ENCODE measurements at regions not wholly inside any gene's neighbourhood (a gene's known extent, or its start where the extent isn't known, plus 50 kb on each side); places are given as distances from the start of the nearest gene placed in this dataset.

DNA sequence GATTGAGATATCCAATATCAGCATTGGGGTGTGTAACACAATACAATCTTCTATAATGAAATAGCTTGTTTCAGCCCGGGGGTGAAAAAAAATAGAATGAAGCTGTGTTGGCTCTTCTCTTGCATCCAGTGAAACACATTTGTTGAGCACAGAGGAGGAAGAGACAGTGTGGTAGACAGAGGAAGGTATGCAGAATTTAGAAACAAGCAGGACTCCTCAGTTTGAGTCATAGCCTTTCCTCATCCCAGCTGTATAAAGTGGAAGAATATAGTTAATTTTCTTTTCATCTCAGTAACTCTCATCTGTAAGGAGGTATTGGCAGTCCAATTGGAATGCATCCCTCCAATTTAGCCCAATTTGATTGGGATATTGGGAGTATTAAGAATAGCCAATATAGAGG is 302.2 kb upstream of the VLDLR start:
- no peak for DNase-seq

DNA sequence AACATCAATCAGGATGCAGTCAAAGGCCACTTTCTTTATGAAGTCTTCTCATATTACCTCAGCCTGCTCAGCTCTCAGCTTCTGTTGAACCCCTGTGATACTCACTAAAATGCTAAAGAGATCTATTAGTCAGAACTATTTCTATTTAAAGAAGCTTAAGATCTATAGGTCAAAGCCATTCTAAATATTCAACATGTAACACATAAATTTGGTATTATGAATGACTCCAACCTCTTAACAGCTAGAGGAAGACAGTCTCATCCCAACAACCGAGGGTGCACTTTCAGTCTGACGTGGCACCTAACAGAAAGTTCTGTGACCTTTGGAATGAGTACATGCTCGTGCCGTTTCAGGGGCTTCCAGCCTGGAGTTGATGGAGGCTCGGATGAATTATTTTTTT is 301.5 kb upstream of the VLDLR start:
- no peak for DNase-seq

GRCh38 chr9:2320632-2321031 is 301.0 kb upstream of the VLDLR start:
- DNase-seq: no peak

DNA sequence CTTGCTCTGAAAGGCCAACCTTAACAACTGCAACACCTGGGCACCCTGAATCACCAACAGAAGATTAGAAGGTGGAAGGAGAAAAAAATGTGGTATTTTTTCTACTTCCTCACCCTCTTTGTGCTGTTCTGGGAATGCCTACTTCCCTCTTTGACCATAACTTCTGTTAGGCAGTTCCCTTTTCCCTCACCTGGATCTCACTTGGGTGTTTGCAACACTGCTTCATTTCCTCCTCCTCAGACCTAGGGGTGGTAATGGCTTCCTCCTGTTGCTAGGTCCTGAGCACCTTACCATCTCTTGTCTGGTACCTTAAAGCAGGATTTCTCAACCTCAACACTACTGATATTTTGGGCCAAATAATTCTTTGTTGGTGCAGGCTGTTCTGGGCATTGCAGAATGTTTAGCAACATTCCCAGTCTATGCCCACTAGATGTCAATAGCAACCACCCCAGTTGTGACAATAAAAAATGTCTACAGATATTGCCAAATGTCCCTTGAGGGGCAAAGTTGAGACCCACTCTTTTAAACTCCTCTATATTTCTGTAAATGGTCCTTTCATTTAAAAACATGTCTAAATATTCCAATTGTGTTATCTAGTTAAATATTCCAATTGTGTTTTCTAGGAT is 300.0 kb upstream of the VLDLR start:
- no peak for DNase-seq

DNA sequence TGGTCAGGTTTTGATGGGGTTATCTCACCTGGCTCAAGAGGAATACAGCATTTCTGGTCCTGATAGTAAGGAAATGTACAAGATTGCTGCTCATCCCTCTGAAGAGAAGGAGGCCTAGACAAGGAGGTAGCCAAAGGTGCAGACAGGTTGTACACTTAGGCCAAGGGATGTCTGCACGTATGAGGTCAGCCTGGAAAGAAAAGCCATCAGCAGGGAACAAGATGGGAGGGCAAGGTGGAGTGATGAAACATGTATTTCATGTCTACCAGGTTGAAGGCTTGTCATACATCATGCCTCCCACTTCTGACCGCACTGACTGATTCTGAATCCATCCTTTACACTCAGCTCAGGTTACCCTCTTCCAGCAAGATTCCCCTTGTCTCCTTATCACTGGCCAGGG is 296.8 kb upstream of the VLDLR start:
- DNase-seq: no peak

DNA sequence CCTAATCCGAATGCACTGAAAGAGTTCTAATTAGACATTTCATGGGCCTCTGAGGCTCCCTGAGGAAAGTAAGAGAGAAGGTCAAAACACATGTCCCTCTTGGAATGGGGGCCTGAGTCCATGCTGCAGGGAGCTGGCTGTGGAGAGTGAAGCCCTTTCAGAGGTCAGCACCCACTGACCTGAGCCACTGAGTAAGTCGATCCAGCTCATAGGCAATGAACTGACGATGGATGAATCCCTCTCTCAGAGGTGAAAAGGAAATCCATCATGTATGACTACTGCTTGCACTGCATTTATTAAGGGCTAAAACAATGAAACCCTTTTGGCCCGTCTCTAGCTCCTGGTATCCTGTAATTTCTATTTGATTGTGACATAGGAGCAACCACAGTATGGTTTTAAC is 288.9 kb upstream of the VLDLR start:
- DNase-seq: no peak

DNA sequence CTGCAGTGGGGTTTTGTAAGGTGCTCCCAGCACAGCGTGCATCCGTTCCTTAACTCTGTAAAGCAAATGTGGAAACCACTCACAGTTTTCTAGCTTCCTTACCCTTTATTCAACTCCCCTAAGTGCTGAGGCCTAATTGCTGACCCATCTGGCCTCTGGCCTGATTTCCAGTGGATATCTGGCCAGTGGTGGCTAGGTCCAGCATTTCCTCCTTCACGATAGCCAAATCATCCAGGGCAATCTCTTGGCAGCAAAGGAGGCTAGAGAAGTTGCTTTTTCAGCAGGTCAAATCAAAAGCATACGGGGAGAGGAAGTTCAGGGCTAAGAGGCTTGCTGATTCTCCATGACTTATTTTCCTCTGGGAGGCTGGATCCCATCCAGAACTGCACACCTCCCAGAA is 286.3 kb upstream of the VLDLR start:
- DNase-seq: no peak

GRCh38 chr9:2336055-2336454 is 285.5 kb upstream of the VLDLR start:
- no peak for DNase-seq

DNA sequence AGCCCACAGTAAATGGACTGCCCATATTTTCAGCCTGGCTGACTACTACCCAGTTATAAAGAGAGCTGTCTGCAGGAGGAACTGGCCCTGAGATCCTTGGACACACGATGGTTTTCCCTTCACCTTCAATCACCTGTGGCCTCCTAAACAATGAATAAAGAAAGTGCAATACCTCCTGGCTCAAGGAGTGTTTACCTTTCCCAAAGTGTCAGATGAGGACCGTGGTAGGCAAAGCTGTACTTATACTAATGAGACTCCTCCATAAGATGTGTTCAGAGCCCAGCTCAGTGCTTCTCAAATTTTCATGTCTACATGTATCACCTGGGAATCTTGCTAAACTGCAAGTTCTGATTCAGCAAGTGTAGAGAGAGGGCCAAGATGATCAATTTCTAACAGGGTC is 284.5 kb upstream of the VLDLR start:
- no peak for DNase-seq

GRCh38 chr9:2337627-2338026 is 284.0 kb upstream of the VLDLR start:
- no peak for DNase-seq

DNA sequence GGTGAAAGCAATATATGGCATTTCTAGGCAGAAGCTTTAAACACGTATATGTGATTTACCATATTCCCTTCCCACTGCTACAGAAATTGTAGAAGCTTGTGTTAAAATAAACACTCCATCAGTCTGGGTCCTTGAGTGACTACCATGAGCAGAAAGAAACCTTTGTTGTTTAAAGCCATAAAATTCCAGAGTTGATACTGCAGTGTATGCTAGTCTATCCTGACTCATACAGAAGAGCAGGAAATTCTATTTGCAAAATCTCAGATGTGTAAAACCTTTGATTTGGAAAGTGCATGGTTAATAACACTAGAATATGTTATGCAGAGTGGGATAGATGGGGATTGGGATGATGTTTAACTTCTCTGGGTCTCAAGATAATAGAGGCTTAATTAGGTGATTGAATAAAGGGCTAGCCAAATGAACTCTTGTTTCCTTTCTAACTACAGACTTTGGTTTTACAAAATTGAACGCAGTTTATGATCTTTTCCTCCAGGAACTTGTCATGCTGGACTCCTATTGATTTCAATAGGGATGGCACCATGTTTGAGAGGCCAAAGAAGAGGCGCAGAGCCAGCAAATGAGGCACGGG is 282.7 kb upstream of the VLDLR start:
- DNase-seq: no peak

- no peak for DNase-seq
These were observed 282.2 kb upstream of the VLDLR start for GRCh38 chr9:2339416-2339815.

- DNase-seq: no peak
These were observed 281.4 kb upstream of the VLDLR start for GRCh38 chr9:2340046-2340760.

DNA sequence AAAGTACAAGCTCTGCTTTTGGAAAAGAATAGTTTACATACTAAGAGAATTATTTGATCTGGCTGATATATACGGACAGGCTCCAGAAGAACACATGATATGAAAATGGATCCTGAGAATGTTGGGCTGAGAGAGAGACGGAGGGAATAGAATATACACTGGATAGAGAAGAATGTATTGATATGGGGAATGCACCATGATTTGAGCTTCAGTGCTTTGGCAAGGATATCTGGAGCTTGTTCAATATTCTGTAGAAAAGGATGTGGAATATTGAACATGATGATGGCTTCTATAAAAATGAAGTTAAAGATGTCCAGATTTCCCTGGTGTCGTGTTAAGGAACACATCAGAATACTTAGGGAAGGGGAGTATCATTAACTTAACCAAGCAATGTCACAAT is 280.5 kb upstream of the VLDLR start:
- DNase-seq: no peak

- DNase-seq: no peak
These were observed 279.6 kb upstream of the VLDLR start for GRCh38 chr9:2341956-2342355.

DNA sequence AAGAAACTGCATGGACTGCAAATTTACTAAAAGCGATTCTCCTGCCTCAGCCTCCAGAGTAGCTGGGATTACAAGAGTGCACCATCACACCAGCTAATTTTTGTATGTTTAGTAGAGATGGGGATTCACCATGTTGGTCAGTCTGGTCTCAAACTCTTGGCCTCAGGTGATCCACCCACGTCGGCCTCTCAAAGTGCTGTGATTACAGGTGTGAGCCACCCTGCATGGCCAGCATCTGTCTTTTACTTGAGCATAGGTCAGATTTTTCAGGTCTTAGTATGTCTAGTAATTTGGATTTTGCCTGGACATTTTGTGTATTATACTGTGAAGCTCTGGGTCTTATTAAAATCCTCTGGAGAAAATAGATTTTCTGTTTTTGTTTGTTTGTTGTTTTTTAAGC is 277.8 kb upstream of the VLDLR start:
- DNase-seq: no peak

- no peak for DNase-seq
These were observed 277.2 kb upstream of the VLDLR start for GRCh38 chr9:2344436-2344835.

GRCh38 chr9:2345013-2345412 is 276.6 kb upstream of the VLDLR start:
- DNase-seq: no peak

- no peak for DNase-seq
These were observed 275.2 kb upstream of the VLDLR start for GRCh38 chr9:2346277-2346913.

DNA sequence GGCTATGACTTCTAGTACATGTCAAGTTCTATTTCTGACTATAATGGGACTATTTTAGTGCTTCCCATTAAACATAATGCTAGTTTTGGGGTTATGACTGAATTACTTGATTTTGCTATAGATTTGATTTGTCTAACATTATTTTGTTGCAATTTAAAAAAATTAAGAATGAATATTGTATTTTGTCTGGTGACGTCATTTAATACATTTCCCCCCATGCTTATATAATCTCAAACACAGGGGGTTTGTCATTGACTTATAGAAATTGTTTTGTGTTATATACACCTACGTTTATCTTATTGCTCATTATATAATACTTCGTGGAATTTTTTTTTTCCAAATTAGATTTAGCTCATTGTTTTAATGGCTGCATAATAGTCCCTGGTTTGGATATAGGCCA is 270.3 kb upstream of the VLDLR start:
- no peak for DNase-seq

GRCh38 chr9:2354216-2354615 is 267.4 kb upstream of the VLDLR start:
- no peak for DNase-seq

DNA sequence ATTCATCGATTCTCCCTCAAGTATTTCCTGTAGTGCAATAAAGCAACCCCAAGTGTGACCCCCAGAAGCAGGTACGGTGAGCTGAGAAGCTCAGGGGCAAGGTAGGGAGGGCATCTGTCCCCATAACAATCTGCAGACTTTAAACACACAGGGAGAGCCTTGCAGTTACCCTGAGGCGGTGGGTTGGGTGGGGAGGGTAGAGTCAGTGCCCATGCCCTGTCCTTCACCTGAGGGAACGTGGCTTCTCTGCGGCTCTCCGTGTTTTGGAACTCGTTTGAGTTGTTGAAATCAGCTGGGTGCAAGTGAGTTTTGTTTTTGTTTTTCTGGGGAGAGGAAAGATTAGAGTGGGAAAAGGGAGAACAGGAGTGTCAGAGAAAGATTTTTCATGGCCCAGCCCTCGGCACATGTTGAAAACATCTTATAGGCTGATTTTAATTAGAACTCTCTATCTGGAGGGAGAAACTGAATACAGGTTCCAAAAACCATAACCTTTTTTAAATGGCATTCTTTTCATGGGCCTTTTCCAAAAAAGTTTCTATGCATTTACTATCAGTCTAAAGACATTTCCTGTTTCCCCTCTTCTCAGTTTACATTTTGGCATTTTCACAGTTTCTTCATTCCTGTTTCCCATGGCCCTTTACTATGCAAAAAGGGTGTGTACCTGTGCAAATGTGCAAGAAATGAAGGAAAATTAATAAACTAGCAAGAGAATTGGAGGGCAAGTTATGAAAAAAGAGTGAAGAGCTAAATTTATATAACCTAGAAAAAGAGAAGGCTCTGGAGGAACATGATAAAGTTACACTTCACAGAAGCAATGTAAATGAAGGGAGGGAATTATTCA is 266.5 kb upstream of the VLDLR start:
- DNase-seq: no peak

DNA sequence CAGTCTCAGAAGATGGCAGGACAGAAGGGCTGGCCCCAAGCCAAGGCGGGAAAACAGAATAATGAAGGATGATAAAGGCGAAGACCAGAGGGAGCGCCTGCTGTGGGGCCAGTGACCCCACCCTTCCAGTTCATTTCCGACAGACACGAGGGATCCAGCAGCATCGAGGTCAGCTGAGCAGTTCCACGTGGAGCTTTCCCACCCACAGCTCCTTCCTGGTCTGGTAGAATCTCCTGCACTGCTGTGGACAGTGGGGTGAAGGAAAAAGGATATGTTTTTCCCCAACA is 265.9 kb upstream of the VLDLR start:
- no peak for DNase-seq

Data from NCI-H1694 treated with DMSO at 0.1 percent for 48 hours (cell line).